Cardiac fibroblast (primary cell): ENCODE measurements at regions not wholly inside any gene's neighbourhood (a gene's known extent, or its start where the extent isn't known, plus 50 kb on each side); places are given as distances from the start of the nearest gene placed in this dataset.

Source experiments
- DNase-seq, 2 donors: peaks; one replicate each; pipeline versions ENCODE4 v3.0.0 to v3.0.0-alpha.2; 2010; ENCODE audit warnings: low read depth in 2 of 2
- H3K4me3 ChIP-seq, 2 donors: replicated peaks in 1 of 2; 1 replicate in 1 of 2; 2 replicates in 1 of 2; pipeline ENCODE4 v1.5.1; 2011; ENCODE audit warnings: low read depth in 2 of 2, low read length in 2 of 2, mild to moderate bottlenecking in 2 of 2, moderate library complexity in 1 of 2
- CTCF ChIP-seq: IDR thresholded peaks from one replicate; pipeline ENCODE4 v1.5.1; 2011; ENCODE audit warnings: low read depth, mild to moderate bottlenecking, low read length, inconsistent platforms

GRCh38 chr6:92363111-92363510, 1056.2 kb downstream of the EPHA7 start:
- H3K4me3 ChIP-seq: no peak overlapping the region
- no peak for TF ChIP-seq CTCF
- no peak for DNase-seq

- DNase-seq: no peak
- no peak overlapping the region for H3K4me3 ChIP-seq
- no peak for TF ChIP-seq CTCF
Measured at GRCh38 chr6:92362404-92362803, 1057.0 kb downstream of the EPHA7 start.

GRCh38 chr6:92361990-92362389, 1057.4 kb downstream of the EPHA7 start:
- DNase-seq: no peak
- no peak overlapping the region for H3K4me3 ChIP-seq
- TF ChIP-seq CTCF: no peak

- no peak for TF ChIP-seq CTCF
- no peak overlapping the region for H3K4me3 ChIP-seq
- no peak for DNase-seq
Measured at GRCh38 chr6:92354270-92354829, 1065.0 kb downstream of the EPHA7 start.

GRCh38 chr6:92352130-92352529, 1067.2 kb downstream of the EPHA7 start:
- DNase-seq: no peak
- TF ChIP-seq CTCF: no peak
- H3K4me3 ChIP-seq: no peak overlapping the region

GRCh38 chr6:92341201-92341600, 1078.2 kb downstream of the EPHA7 start:
- DNase-seq: no peak
- no peak overlapping the region for H3K4me3 ChIP-seq
- no peak for TF ChIP-seq CTCF
